HG03175 (cell line): ENCODE measurements at regions not wholly inside any gene's neighbourhood (a gene's known extent, or its start where the extent isn't known, plus 50 kb on each side); places are given as distances from the start of the nearest gene placed in this dataset.

Experiments
- ATAC-seq: cut with Tn5 transposase; IDR thresholded peaks from one replicate; pipeline ENCODE4 v1.9.1; 2021; ENCODE audit warnings: mild to moderate bottlenecking, moderate library complexity; ENCODE audit not compliant: unreplicated experiment

- no peak for ATAC-seq
Measured at GRCh38 chr5:23007762-23008161, 154.6 kb upstream of the CDH12 start.

GRCh38 chr5:23007236-23007635 lies 154.1 kb upstream of the CDH12 start:
- ATAC-seq = no peak

DNA sequence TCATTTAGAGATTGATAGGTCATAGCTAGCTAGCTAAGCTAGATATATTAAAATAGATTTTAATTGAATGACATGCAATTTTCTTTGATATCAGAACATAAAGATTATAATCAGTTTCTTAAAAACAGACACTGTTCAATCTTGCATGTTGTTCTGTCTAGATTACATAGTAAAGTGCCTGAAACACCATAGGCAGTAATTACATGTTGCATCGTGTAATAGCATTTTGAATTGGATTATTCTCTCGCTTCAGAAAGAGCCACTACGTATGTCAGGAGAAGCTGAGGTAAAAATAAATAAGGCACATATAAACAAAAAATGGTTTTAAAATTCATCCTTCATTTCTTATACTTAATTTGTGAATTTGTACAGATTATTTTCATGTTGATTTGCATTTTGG lies 148.0 kb upstream of the CDH12 start:
- no peak for ATAC-seq

DNA sequence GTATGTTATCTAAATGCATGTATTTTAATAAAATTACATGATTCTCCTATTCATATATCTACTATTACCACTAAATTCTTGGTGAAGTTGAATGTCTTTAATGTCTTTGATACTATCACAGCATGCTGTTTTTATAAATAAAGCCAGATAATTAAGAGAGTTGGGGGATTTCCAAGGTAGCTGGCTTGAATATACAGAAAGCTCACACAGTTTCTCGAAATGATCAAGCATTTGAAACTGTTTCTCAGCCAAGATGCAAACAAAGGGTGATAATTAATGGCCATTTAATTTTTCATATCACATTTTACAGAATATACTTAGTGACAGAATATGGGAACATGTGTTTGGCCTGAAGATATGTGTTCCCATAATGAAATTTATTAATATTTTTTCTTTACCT lies 145.6 kb upstream of the CDH12 start:
- no peak for ATAC-seq

- no peak for ATAC-seq
Measured at GRCh38 chr5:22998362-22998761, 145.2 kb upstream of the CDH12 start.

GRCh38 chr5:22988937-22989336 lies 135.8 kb upstream of the CDH12 start:
- ATAC-seq = no peak

- no peak for ATAC-seq
Measured at GRCh38 chr5:22986281-22986680, 133.1 kb upstream of the CDH12 start.

DNA sequence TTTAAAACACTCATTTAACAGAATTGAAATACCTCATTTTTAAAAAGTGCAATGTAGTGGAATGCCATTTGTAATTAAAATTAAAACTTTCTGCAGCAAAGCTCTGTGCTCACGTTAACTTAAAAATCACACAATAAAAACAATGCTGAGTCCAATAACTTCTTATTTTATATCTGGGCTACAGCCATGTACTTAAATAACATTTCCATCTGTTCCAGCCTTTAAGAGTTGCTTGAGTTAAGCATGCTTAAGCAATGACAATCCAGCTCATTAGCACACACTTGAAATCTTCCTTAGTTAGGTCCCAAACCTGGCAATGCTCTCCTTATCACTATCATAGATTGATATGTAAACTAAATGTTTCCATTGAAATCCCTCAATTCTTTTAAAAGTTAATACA lies 132.3 kb upstream of the CDH12 start:
- no peak for ATAC-seq

DNA sequence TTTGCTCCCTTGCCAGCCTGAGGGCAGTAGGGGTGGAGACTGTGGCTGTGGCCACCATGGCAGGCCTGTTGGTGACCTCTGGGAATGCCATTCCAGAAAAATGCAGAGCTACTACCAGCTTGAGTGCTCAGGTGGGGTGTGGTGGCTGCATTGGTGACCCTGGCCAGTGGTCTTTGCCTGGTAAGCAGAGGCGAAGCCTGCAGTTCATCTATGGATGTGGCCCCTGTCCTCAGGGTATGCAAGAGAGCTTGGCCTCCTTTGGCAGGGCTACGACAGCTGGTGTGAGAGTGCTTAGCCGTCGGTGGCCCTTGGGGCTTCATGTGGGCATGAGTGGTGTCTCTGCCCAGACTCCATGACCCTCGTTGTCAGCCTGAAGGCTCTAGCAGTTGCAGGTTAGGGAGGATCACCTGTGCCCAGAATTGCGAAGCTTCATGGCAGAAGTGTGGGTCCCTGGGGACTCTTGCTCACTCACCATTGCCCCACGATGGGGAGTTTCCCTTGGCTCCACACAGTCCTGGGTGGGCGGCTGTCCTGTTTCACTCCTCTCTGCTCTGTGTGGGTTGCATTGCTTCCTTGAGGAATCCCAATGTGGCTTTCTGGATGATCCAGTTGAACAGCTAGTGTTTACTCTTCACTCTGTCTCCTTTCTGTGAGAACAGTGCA lies 117.9 kb upstream of the CDH12 start:
- ATAC-seq = no peak

DNA sequence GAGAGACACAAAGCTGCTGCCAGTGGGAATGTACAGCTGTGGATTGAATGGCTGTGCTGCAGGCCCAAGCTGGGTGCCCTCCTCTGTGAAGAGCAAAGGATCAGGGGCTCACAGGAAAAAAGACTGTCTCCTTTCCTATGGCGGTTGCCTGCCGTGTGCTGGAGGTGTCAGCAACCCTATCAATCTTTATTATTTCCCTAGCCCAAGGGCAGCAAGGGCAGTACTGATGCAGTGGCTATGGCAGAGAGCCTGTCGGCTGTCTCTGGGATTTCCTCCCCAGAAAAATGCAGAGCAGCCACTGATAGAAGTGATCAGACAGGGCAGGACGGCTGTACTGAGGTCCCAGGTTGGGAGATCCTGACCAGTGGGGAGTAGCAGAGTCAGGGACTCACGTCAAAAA lies 117.3 kb upstream of the CDH12 start:
- ATAC-seq = no peak

DNA sequence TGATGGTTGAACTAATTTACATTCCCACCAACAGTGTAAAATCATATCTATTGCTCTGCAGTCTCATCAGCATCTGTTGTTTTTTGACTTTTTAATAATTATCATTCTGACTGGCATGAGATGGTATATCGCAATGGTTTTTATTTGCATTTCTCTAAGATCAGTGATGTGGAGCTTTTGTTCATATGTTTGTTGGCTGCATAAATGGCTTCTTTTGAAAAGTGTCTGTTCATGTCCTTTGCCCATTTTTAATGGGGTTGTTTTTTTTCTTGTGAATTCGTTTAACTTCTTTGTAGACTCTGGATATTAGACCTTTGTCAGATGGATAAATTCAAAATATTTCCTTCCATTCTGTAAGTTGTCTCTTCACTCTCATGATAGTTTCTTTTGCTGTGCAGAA lies 115.2 kb upstream of the CDH12 start:
- no peak for ATAC-seq

- ATAC-seq = no peak
Measured at GRCh38 chr5:22965960-22966359, 112.8 kb upstream of the CDH12 start.

GRCh38 chr5:22964632-22965031 lies 111.5 kb upstream of the CDH12 start:
- ATAC-seq = no peak

- ATAC-seq = no peak
Measured at GRCh38 chr5:22958462-22959262, 105.5 kb upstream of the CDH12 start.

- no peak for ATAC-seq
Measured at GRCh38 chr5:22947921-22948320, 94.8 kb upstream of the CDH12 start.

- ATAC-seq = no peak
Measured at GRCh38 chr5:22938362-22938761, 85.2 kb upstream of the CDH12 start.

DNA sequence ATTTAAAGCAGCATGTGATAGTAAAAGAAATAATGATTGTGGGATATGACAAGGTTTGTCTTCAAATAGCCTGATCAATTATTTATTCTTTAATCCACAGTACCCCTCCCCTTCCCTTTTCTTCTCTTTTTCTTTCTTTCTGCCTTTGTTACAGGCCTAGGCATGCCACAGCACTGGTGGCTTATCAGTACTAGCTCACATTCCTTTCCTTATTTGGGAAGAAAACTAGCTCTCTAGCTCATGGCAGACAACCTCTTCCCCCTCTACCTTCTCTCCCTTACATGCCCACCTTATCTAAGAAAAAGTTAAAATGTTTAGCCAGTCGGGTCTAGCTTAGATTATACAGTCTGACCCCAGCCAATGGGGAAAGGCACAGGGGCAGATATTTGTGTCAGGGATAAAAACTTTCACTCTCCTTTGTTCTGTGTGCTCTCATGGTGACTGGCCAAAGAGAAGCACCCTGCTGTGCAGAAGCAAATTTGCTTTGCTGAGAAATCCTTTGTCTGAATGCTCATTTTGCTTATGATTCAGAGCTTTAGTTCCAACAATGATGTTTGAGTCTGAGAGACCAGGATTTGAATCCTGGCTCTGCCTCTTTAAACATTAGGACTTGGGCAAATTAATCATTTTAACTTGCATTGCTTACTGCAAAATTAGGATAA lies 75.8 kb upstream of the CDH12 start:
- no peak for ATAC-seq

DNA sequence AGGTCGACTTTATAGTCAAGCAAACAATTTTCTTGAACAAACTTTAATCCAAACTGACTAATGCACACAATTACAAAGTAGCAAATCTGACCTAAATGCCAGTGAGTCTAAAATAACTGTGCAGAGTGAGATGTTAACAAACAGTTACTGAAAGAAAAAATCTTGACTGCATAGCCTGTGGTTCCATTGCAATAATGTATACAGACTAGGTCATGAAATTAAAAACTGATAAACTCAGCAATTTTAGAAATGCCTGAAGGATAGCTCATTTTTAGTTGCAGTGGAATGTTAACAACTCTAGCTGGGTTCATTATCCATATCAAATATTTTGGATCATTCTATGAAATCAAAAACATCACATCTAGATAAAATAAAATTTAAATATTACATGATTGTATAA lies 73.4 kb upstream of the CDH12 start:
- no peak for ATAC-seq

DNA sequence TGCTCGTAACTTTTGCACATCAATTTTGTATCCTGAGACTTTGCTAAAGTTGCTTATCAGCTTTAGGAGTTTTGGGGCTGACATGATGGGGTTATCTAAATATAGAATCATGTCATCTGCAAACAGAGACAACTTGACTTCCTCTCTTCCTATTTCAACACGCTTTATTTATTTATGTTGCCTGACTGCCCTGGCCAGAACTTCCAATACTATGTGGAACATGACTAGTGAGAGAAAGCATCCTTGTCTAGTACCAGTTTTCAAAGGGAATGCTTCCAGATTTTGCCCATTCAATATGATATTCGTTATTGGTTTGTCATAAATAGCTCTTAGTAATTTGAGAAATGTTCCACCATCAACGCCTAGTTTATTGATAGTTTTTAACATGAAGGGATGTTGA lies 65.4 kb upstream of the CDH12 start:
- no peak for ATAC-seq

DNA sequence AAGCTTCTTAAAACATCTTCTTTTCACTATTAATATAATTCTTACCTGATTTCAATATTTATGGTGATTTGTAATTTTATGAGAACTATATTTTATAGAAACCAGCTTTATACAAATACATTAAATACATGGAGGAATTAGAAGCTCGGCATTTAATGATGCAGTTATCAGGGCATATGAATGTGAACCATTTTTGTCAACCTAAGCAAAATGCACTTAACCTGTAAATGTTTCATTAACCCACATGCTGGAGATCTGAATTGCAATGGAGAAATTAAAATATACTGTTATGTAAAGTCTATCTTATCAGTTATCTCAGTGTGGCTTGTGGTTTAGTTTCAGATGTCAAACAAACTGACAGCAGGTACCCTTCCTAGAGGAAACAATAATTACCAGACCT lies 63.2 kb upstream of the CDH12 start:
- ATAC-seq = no peak

- no peak for ATAC-seq
Measured at GRCh38 chr5:22911019-22911418, 57.9 kb upstream of the CDH12 start.

GRCh38 chr5:22910523-22910922 lies 57.4 kb upstream of the CDH12 start:
- no peak for ATAC-seq
